ENCODE measurements at regions not wholly inside any gene's neighbourhood (a gene's known extent, or its start where the extent isn't known, plus 50 kb on each side); places are given as distances from the start of the nearest gene placed in this dataset.

GRCh38 chr1:218679988-218680748, 335.0 kb downstream of the TGFB2 start:
- no peak overlapping the region for H3K4me3 ChIP-seq (ENCODE audit: low read depth, low read length)
- no peak for TF ChIP-seq POLR2A (IDR thresholded peaks at IDR 0.05; ENCODE audit: extremely low read depth, insufficient read length)
- no peak for TF ChIP-seq MAX (IDR thresholded peaks at IDR 0.05; ENCODE audit: low read depth, low read length)
- no peak for TF ChIP-seq MYC (IDR thresholded peaks at IDR 0.05; ENCODE audit: low read depth, low read length)
- TF ChIP-seq CTCF (IDR thresholded peaks at IDR 0.05; ENCODE audit: low read depth, low read length) = no peak
- DNase-seq (ENCODE audit: low read depth) = no peak

GRCh38 chr1:218683242-218683641, 338.1 kb downstream of the TGFB2 start:
- no peak for DNase-seq (ENCODE audit: low read depth)
- no peak overlapping the region for H3K4me3 ChIP-seq (ENCODE audit: low read depth, low read length)
- TF ChIP-seq MAX (IDR thresholded peaks at IDR 0.05; ENCODE audit: low read depth, low read length) (no peak), MYC (IDR thresholded peaks at IDR 0.05; ENCODE audit: low read depth, low read length) (no peak), POLR2A (IDR thresholded peaks at IDR 0.05; ENCODE audit: extremely low read depth, insufficient read length) (no peak), CTCF (IDR thresholded peaks at IDR 0.05; ENCODE audit: low read depth, low read length) (no peak)

- TF ChIP-seq MAX (IDR thresholded peaks at IDR 0.05; ENCODE audit: low read depth, low read length) (no peak), MYC (IDR thresholded peaks at IDR 0.05; ENCODE audit: low read depth, low read length) (no peak), CTCF (IDR thresholded peaks at IDR 0.05; ENCODE audit: low read depth, low read length) (no peak), POLR2A (IDR thresholded peaks at IDR 0.05; ENCODE audit: extremely low read depth, insufficient read length) (no peak)
- H3K4me3 ChIP-seq (ENCODE audit: low read depth, low read length) = no peak overlapping the region
- DNase-seq (ENCODE audit: low read depth) = no peak
These were observed 341.1 kb downstream of the TGFB2 start for GRCh38 chr1:218686258-218686657.

GRCh38 chr1:218686761-218687160, 341.6 kb downstream of the TGFB2 start:
- no peak for DNase-seq (ENCODE audit: low read depth)
- H3K4me3 ChIP-seq (ENCODE audit: low read depth, low read length) = no peak overlapping the region
- no peak for TF ChIP-seq MYC (IDR thresholded peaks at IDR 0.05; ENCODE audit: low read depth, low read length)
- TF ChIP-seq CTCF (IDR thresholded peaks at IDR 0.05; ENCODE audit: low read depth, low read length) = no peak
- no peak for TF ChIP-seq POLR2A (IDR thresholded peaks at IDR 0.05; ENCODE audit: extremely low read depth, insufficient read length)
- no peak for TF ChIP-seq MAX (IDR thresholded peaks at IDR 0.05; ENCODE audit: low read depth, low read length)

- no peak overlapping the region for H3K4me3 ChIP-seq (ENCODE audit: low read depth, low read length)
- DNase-seq (ENCODE audit: low read depth) = no peak
- TF ChIP-seq CTCF (IDR thresholded peaks at IDR 0.05; ENCODE audit: low read depth, low read length) (no peak), MAX (IDR thresholded peaks at IDR 0.05; ENCODE audit: low read depth, low read length) (no peak), MYC (IDR thresholded peaks at IDR 0.05; ENCODE audit: low read depth, low read length) (no peak), POLR2A (IDR thresholded peaks at IDR 0.05; ENCODE audit: extremely low read depth, insufficient read length) (no peak)
These were observed 347.7 kb downstream of the TGFB2 start for GRCh38 chr1:218692808-218693207.

Measured in NB4 (cell line).